ENCODE measurements at regions not wholly inside any gene's neighbourhood (a gene's known extent, or its start where the extent isn't known, plus 50 kb on each side); places are given as distances from the start of the nearest gene placed in this dataset.

GRCh38 chrX:6674734-6675133 is 139.8 kb upstream of the VCX3A start:
- TF ChIP-seq CTCF (IDR thresholded peaks at IDR 0.05 in 8 of 11, conservative IDR thresholded peaks at IDR 0.05 in 3 of 11), result no peak
- TF ChIP-seq POLR2A (IDR thresholded peaks at IDR 0.05), result no peak
